IMR-90 (cell line): ENCODE measurements at regions not wholly inside any gene's neighbourhood (a gene's known extent, or its start where the extent isn't known, plus 50 kb on each side); places are given as distances from the start of the nearest gene placed in this dataset.

Experiments used
- BHLHE40 ChIP-seq: fragments of 150-350 bp; IDR thresholded peaks from 2 replicates; pipeline ENCODE4 v1.6.1; 2016; ENCODE audit warnings: mild to moderate bottlenecking, low read depth, low read length
- CEBPB ChIP-seq: IDR thresholded peaks from 2 replicates; pipeline ENCODE4 v1.6.1; 2012; ENCODE audit warnings: low read depth, low read length, improper control_type of control experiment
- CHD1 ChIP-seq: IDR thresholded peaks from 2 replicates; pipeline ENCODE4 v1.6.1; 2012; ENCODE audit warnings: low read depth, low read length, improper control_type of control experiment
- FOS ChIP-seq: fragments of 150-350 bp; IDR thresholded peaks from 2 replicates; pipeline ENCODE4 v1.6.1; 2016; ENCODE audit warnings: low read depth, low read length
- MAFK ChIP-seq: IDR thresholded peaks from 2 replicates; pipeline ENCODE4 v1.6.1; 2012; ENCODE audit warnings: low read depth, low read length, improper control_type of control experiment
- MAZ ChIP-seq: IDR thresholded peaks from 2 replicates; pipeline ENCODE4 v1.6.1; 2012; ENCODE audit warnings: low read depth, mild to moderate bottlenecking, low read length, improper control_type of control experiment, moderate library complexity, borderline replicate concordance
- MXI1 ChIP-seq: IDR thresholded peaks from 2 replicates; pipeline ENCODE4 v1.6.1; 2012; ENCODE audit warnings: low read depth, mild to moderate bottlenecking, low read length, moderate library complexity, borderline replicate concordance
- POLR2A ChIP-seq: IDR thresholded peaks from 2 replicates; pipeline ENCODE4 v1.6.1; 2012; ENCODE audit warnings: mild to moderate bottlenecking, low read depth, low read length
- RAD21 ChIP-seq: IDR thresholded peaks from 2 replicates; pipeline ENCODE4 v1.6.1; 2012; ENCODE audit warnings: low read length, improper control_type of control experiment
- RFX5 ChIP-seq: IDR thresholded peaks from 2 replicates; pipeline ENCODE4 v1.8.0; 2012; ENCODE audit warnings: low read depth, mild to moderate bottlenecking, low read length, moderate library complexity
- SMC3 ChIP-seq: fragments of 150-350 bp; IDR thresholded peaks from 2 replicates; pipeline ENCODE4 v1.6.1; 2016; ENCODE audit warnings: low read depth, mild to moderate bottlenecking, antibody characterized with exemption, low read length, moderate library complexity
- TF ChIP-seq, protein P1 (sequence below): conservative IDR thresholded peaks from 2 replicates; pipeline ENCODE4 v1.5.1; 2012; ENCODE audit warnings: mild to moderate bottlenecking, low read depth, low read length, improper control_type of control experiment
- TF ChIP-seq, protein P2 (sequence below): fragments of 150-350 bp; IDR thresholded peaks from 2 replicates; pipeline ENCODE4 v1.6.1; 2017; ENCODE audit warnings: mild to moderate bottlenecking, antibody characterized with exemption, low read length, low read depth
- TF ChIP-seq, protein P3 (sequence below): fragments of 150-350 bp; IDR thresholded peaks from 2 replicates; pipeline ENCODE4 v1.6.1; 2016; ENCODE audit warnings: low read depth, mild to moderate bottlenecking, low read length, moderate library complexity, borderline replicate concordance

DNA sequence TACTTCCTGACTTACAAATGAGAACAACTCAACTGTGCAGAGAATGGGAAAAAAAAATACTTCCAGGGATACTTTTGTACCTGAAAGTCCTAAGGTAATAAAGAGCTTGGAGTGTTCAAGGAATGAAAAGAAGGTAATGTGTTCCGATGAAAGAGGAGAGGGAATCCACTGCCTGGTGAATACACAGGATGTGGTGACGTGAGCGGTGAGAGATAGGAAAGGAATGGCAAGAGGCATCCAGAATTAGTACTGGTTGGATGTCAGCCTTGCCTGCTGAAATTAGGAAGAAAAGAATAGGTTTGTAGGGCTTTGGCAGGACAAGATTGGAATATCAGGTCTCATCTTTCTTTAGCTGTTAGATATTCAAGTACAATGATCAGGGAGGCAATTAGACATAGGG is 347.7 kb downstream of the POM121L12 start:
- TF ChIP-seq, protein P1, sequence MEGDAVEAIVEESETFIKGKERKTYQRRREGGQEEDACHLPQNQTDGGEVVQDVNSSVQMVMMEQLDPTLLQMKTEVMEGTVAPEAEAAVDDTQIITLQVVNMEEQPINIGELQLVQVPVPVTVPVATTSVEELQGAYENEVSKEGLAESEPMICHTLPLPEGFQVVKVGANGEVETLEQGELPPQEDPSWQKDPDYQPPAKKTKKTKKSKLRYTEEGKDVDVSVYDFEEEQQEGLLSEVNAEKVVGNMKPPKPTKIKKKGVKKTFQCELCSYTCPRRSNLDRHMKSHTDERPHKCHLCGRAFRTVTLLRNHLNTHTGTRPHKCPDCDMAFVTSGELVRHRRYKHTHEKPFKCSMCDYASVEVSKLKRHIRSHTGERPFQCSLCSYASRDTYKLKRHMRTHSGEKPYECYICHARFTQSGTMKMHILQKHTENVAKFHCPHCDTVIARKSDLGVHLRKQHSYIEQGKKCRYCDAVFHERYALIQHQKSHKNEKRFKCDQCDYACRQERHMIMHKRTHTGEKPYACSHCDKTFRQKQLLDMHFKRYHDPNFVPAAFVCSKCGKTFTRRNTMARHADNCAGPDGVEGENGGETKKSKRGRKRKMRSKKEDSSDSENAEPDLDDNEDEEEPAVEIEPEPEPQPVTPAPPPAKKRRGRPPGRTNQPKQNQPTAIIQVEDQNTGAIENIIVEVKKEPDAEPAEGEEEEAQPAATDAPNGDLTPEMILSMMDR: no peak
- TF ChIP-seq POLR2A: no peak
- TF ChIP-seq RAD21: no peak
- no peak for TF ChIP-seq RFX5
- TF ChIP-seq CHD1: no peak
- TF ChIP-seq CEBPB: no peak
- TF ChIP-seq, protein P2, sequence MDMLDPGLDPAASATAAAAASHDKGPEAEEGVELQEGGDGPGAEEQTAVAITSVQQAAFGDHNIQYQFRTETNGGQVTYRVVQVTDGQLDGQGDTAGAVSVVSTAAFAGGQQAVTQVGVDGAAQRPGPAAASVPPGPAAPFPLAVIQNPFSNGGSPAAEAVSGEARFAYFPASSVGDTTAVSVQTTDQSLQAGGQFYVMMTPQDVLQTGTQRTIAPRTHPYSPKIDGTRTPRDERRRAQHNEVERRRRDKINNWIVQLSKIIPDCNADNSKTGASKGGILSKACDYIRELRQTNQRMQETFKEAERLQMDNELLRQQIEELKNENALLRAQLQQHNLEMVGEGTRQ: no peak
- TF ChIP-seq SMC3: no peak
- TF ChIP-seq MAZ: no peak
- TF ChIP-seq, protein P3, sequence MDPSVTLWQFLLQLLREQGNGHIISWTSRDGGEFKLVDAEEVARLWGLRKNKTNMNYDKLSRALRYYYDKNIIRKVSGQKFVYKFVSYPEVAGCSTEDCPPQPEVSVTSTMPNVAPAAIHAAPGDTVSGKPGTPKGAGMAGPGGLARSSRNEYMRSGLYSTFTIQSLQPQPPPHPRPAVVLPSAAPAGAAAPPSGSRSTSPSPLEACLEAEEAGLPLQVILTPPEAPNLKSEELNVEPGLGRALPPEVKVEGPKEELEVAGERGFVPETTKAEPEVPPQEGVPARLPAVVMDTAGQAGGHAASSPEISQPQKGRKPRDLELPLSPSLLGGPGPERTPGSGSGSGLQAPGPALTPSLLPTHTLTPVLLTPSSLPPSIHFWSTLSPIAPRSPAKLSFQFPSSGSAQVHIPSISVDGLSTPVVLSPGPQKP: no peak
- no peak for TF ChIP-seq FOS
- no peak for TF ChIP-seq MXI1
- no peak for TF ChIP-seq MAFK
- TF ChIP-seq BHLHE40: no peak
